GM21367 (cell line): ENCODE measurements at regions not wholly inside any gene's neighbourhood (a gene's known extent, or its start where the extent isn't known, plus 50 kb on each side); places are given as distances from the start of the nearest gene placed in this dataset.

Source experiments
- ATAC-seq: cut with Tn5 transposase; IDR thresholded peaks from one replicate; pipeline ENCODE4 v1.9.1; 2021; ENCODE audit not compliant: unreplicated experiment

DNA sequence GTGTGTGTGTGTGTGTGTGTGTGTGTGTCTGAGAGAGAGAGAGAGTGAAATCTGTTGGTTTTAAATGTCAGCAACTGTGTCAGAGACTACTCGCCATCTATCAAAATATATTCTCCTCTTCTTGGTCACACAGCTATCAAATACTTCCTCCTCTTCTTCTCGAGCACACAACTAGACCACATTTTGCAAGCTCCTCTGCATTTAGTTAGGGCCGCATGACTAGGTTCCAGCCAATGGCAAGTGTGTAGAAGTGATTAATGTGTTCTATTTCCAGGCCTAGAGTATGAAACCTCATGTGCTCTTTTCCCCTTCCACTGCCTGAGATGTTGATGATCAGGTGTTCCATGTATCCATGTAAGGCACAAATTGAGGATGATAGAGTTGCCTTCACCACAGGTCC lies 278.5 kb upstream of the MARCKS start:
- ATAC-seq: no peak

DNA sequence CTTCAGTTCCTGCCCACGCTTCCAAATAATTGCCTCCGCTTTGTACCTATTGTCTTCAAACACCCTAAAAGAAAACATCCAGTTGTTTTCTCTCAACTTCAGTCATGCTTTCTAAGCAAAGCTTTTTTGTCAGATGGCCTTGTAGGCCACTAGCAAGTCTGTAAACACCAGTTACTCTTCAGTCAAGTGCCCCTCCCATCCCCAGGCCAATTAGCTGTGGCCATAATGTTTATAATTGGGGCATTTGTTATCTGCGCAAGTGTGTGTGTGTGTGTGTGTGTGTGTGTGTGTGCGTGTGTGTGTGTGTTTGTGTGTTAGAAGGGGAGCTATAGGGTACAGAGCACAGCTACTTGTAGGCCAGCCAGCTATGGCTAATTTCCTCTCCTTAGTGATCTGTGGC lies 272.4 kb upstream of the MARCKS start:
- no peak for ATAC-seq

GRCh38 chr6:113585246-113585645 lies 271.9 kb upstream of the MARCKS start:
- ATAC-seq: no peak

DNA sequence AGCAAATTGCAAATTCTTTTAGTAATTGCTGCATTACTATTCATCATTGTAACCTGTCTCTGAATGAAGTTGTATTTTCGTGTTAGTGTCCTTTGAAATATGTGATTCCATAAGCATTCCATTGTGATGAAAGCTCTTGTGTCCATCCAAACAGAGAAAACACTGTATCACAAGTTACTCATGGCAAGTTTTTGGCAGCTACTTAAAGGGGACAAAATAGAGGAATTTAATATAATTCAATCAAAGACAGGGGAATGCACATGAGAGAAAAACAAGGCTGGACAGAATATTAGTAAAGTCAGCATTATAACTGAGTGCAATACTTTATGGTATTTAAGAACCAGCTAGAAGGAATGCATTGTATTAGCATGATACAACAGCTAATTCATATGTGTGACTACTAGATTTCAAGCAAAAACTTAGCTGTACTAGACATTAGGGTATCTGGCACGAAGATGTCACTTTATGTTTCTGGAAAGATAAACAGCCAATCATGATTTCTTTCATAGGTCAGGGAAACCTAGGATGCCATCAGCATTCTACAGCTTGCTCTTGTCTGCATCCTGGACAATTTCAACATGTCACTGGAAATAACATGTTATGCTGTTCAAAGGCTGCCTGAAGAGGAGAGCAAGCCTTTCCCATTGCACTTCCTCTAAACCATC lies 270.6 kb upstream of the MARCKS start:
- no peak for ATAC-seq

DNA sequence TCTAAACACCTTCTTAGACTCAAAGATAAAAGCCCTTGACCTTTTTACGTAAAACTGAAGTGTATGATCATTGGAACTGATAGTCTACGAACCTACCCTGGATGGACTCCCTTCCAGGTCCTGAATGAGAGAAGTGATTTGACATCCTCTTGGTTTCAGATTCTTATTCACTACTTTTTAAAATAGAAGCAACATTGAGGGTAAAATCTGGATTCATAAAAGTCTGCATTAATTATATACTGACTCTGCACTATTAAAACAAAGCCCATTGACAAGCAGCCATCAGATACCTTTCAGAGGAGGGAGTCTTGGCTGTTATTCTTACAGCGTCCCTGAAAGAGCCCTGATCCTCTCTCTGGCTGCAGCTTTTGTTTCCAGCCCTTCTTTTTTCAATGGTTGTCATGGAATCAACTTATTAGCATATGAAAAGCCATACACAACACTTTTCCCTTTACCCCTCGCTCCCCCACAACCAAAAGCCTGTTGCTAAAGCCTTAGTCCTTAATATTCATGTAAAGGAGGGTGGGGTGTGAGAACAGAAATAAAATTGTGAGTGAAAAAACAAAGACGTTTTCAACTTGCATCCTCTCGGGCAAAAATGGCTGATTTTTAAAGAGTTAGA lies 270.0 kb upstream of the MARCKS start:
- no peak for ATAC-seq

- no peak for ATAC-seq
These were observed 268.5 kb upstream of the MARCKS start for GRCh38 chr6:113588646-113589045.

DNA sequence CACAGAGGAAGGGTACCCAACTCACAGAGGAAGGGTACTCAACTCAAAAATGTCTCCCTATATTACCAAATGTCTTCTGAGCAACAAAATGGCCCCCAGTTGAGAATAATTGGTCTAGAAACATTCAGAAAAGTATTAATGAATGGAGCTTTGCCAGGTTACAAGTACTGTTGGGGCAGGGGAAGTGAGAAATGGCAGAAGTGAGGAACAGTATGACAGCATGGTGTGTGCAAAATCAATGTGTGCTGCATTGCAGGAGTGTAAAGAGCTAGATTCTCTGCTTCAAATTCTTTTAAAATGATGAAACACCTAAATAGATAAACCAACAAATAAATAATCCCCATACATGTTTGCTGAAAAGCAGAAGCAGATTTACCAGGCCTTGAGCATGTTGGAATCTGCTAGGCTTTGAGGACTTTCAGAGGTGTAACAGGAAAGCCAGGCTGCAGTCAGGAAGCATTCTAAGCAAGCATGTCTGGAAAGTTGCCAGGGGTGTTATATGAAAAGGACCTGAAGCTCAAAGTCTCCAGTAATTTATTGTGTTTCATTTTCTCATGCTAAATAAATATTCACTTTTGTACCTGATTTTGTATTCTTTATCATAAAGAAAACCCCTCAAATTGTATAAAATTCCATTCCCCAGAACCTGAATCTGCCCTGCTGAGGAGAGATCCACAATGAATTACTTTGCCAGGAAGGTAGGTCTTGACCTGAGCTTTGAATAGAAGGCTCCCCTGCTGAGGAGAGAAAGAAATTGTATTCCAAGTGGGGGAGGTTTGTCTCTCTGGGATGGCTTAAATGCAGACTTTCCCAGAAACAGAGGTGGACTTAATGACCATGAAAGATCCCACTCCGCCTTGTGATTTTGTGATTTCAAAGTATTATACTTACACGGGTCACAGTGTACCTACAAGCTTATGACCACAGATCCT lies 265.0 kb upstream of the MARCKS start:
- peak; percentile 61 for ATAC-seq

DNA sequence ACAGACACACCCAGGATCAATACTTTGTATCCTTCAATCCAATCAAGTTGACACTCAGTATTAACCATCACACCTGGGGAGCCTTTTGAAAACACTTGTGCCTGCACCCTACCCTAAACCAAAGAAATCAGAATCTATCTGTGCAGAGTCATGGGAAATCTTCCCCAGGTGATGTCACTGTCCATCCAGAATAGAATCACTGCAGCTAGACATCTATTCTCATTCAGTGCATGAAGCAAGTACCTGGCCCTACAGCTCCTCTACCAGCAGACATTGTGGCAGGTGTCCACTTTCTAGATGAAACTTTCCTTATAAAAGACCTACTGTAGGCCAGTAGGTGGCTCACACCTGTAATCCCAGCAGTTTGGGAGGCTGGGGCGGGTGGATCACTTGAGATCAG lies 262.4 kb upstream of the MARCKS start:
- no peak for ATAC-seq

DNA sequence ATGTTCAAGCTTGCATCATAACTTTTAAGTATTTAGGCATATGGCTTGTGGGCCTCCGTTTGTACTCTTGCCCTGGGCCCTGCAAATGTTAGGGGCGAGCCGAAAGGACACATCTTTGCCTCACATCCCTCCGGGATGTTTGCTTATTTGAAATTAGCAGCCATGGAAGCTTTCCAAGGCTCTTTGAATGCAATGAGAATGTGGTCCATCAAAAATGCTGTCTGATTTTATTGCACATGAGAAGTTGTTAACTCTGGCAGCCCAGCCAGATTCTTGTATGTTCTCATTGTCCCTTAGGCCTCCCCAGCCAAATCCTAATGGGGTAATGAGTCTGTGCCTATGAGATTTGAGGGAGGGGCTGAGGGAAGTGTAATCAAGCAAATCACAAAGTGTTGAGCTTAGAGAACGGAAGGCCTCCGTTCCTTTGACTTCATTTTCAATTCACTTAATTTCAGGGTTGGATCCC lies 261.2 kb upstream of the MARCKS start:
- no peak for ATAC-seq

GRCh38 chr6:113596387-113597230 lies 260.5 kb upstream of the MARCKS start:
- ATAC-seq: no peak

DNA sequence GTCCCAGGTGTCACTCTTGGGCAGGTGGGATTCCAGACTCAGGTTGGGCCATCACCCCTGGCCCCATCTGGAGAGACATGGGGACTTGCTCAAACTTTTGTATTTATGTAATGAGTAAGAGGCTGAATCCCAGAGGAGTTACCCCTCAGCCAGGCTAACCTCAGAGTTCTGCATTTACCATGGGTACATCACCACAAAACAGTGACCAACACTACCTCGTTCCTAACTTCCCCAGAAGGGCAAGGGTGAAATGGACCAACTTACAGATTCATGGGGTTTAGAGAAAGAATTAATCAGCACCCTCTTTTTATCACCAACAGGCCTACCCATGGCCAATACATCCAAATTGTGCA lies 259.9 kb upstream of the MARCKS start:
- ATAC-seq: no peak

DNA sequence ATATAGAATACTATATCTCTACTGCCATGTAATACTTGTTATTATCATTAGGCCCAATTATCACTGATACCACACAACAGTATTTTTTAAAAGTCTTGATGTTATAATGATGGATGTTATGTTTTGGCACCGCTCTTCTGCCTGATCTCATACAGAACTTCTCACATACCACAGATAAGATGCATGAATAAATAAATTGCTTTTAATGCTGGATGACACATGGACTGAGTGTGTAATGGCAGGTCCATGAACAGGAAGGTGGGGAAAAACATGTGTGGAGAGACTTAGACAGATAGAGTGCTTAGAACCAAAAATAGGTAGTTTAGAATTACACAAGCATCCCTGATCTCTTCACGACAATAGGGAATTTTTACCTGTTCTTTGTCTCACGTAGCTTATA lies 258.4 kb upstream of the MARCKS start:
- no peak for ATAC-seq

GRCh38 chr6:113599444-113599843 lies 257.7 kb upstream of the MARCKS start:
- ATAC-seq: no peak

GRCh38 chr6:113600551-113601339 lies 256.4 kb upstream of the MARCKS start:
- ATAC-seq: no peak

- no peak for ATAC-seq
These were observed 249.2 kb upstream of the MARCKS start for GRCh38 chr6:113607821-113608545.

DNA sequence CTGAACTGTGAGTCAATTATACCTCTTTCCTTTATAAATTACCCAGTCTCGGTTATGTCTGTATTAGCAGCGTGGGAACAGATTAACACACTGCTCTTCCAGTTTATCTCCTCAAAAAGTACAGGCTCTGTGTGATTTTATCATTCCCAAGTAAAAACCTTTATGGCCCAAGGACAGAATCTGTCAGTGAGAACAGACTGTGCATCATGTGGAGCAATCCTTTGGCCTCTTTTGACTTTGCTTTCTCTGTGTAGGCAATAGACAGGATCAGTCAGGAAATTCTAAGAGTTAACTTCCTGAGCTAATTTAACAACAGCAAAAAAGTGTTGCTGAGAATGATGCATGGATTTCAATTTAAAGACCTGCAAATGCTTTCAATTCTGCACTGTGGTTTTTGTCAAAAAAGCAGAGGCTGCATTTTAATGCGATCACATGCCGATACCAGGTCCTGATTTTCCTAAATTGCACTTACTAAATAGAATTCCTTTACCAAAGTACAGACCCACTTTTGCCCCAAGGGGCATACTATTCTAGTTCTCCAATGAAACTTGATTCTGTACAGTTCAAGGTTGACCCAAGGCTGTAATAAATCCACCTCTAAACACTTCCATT lies 246.7 kb upstream of the MARCKS start:
- no peak for ATAC-seq

DNA sequence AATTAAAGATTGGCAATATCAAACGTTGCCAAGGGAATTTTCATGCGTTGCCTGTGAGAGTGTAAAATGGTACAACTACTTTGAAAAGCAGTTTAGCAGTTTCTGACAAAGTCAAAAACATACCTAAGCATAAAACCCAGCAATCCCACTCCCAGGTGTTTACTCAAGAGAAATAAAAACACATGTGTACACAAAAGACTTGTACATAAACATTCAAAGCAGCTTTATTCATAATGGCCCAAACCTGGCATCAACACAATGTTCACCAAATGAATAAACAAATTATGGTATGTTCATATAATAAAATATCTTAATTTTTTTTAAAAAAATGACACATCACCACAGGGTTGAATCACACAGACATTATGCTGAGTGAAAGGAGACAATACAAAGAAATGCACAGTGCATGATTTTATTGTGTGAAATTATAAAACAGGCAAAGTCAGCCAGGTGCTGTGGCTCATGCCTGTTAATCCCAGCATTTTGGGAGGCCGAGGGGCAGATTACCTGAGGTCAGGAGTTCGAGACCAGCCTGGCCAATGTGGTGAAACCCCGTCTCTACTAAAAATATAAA lies 240.4 kb upstream of the MARCKS start:
- ATAC-seq: no peak

- ATAC-seq: no peak
These were observed 238.1 kb upstream of the MARCKS start for GRCh38 chr6:113619077-113619476.

DNA sequence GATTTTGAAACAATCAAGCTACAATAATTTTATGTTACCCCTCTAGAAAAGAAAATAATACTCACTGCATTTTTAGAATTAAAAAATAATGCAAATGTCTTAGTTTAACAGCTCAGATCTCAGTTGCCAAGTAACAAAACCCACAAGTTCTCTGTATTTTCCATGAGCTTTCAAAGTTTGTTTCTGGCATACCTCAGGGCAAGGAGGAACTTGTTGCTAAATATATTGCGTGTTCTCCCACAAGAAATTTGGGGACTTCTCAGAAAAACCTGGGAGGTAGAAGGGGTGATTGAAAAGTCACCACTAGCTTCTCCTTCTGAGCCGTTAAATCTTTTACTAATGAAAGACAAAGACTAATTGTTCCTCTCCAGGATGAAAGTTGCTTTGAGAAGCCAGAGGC lies 236.8 kb upstream of the MARCKS start:
- no peak for ATAC-seq
